Gastroesophageal sphincter (tissue), 3 donors: ENCODE measurements at regions not wholly inside any gene's neighbourhood (a gene's known extent, or its start where the extent isn't known, plus 50 kb on each side); places are given as distances from the start of the nearest gene placed in this dataset.

Experiments
- CTCF ChIP-seq, 4 experiments: fragments of 200-600 bp in 2 of 4; fragments of 450-650 bp in 2 of 4; sonication (generic) in 1 of 4; IDR thresholded peaks; one replicate each; pipeline ENCODE4 v1.5.1; 2017 to 2019; ENCODE audit warnings: antibody characterized with exemption in 4 of 4, mild to moderate bottlenecking in 2 of 4, moderate library complexity in 2 of 4
- POLR2A ChIP-seq, 2 donors: fragments of 450-650 bp; IDR thresholded peaks; one replicate each; pipeline ENCODE4 v1.6.1; 2017; ENCODE audit warnings: antibody characterized with exemption in 2 of 2, mild to moderate bottlenecking in 2 of 2, moderate library complexity in 1 of 2
- POLR2AphosphoS5 ChIP-seq: sonication (generic); formaldehyde crosslinking; IDR thresholded peaks from one replicate; pipeline ENCODE4 v1.6.1; 2017; ENCODE audit warnings: antibody characterized with exemption

- TF ChIP-seq POLR2A (IDR thresholded peaks at IDR 0.05) (no peak), CTCF (IDR thresholded peaks at IDR 0.05) (no peak), POLR2AphosphoS5 (peak; percentile 9)
These were observed 650.1 kb upstream of the TSPY4 start for GRCh38 chrY:8687154-8687553.
